CD14-positive monocyte (primary cell): ENCODE measurements at regions not wholly inside any gene's neighbourhood (a gene's known extent, or its start where the extent isn't known, plus 50 kb on each side); places are given as distances from the start of the nearest gene placed in this dataset.

Experiments used
- DNase-seq, 3 donors: peaks; one replicate each; pipeline ENCODE4 v3.0.0-alpha.2; 2011 to 2022
- H2AFZ ChIP-seq: 2 replicates; pipeline ENCODE4 v1.6.0; 2012; ENCODE audit warnings: mild to moderate bottlenecking, low read depth, low read length, inconsistent platforms; ENCODE audit not compliant: insufficient read depth, poor library complexity, severe bottlenecking
- H3K27ac ChIP-seq, 2 donors: 1 replicate in 1 of 2; 2 replicates in 1 of 2; pipeline ENCODE4 v1.5.1; 2012 to 2013; ENCODE audit warnings: low read length in 2 of 2, control low read depth in 1 of 2, inconsistent platforms in 1 of 2, low read depth in 1 of 2, mild to moderate bottlenecking in 1 of 2
- H3K27me3 ChIP-seq, 2 donors: one replicate each; pipeline versions ENCODE4 v1.6.0 to v1.6.1; 2011 to 2013; ENCODE audit warnings: low read length in 2 of 2; ENCODE audit not compliant: control insufficient read depth in 2 of 2, insufficient read depth in 2 of 2
- H3K36me3 ChIP-seq, 2 donors: replicated peaks in 1 of 2; 1 replicate in 1 of 2; 2 replicates in 1 of 2; pipeline versions ENCODE4 v1.5.1 to v1.6.1; 2012 to 2013; ENCODE audit warnings: low read length in 2 of 2, control low read depth in 1 of 2, inconsistent platforms in 1 of 2, mild to moderate bottlenecking in 1 of 2; ENCODE audit not compliant: insufficient read depth in 2 of 2, control insufficient read depth in 1 of 2
- H3K4me1 ChIP-seq, 2 donors: 1 replicate in 1 of 2; 2 replicates in 1 of 2; pipeline versions ENCODE4 v1.5.1 to v1.6.1; 2012 to 2013; ENCODE audit warnings: low read length in 2 of 2, control low read depth in 1 of 2, inconsistent platforms in 1 of 2, mild to moderate bottlenecking in 1 of 2, moderate library complexity in 1 of 2; ENCODE audit not compliant: insufficient read depth in 2 of 2, control insufficient read depth in 1 of 2
- H3K4me2 ChIP-seq: replicated peaks from 2 replicates; pipeline ENCODE3; 2012; ENCODE audit warnings: low read length, moderate library complexity, mild to moderate bottlenecking; ENCODE audit not compliant: poor library complexity, severe bottlenecking; ENCODE audit errors: extremely low read depth
- H3K4me3 ChIP-seq, 3 experiments: fragments of 200-600 bp in 1 of 3; sonication (generic) in 1 of 3; replicated peaks in 1 of 3; 1 replicate in 2 of 3; 2 replicates in 1 of 3; pipeline ENCODE4 v1.5.1; 2011 to 2013; ENCODE audit warnings: low read length in 3 of 3, mild to moderate bottlenecking in 3 of 3, control low read depth in 2 of 3, low read depth in 2 of 3, inconsistent platforms in 1 of 3, moderate library complexity in 1 of 3
- H3K79me2 ChIP-seq: 2 replicates; pipeline ENCODE4 v1.6.0; 2012; ENCODE audit warnings: mild to moderate bottlenecking, control low read depth, inconsistent platforms, low read length, moderate library complexity; ENCODE audit not compliant: insufficient read depth
- H3K9ac ChIP-seq: 2 replicates; pipeline ENCODE4 v1.6.0; 2017; ENCODE audit warnings: low read length, mild to moderate bottlenecking; ENCODE audit not compliant: insufficient read depth, poor library complexity, severe bottlenecking
- H3K9me3 ChIP-seq, 2 donors: replicated peaks in 1 of 2; 1 replicate in 1 of 2; 2 replicates in 1 of 2; pipeline versions ENCODE4 v1.5.1 to v1.6.1; 2012 to 2013; ENCODE audit warnings: low read length in 2 of 2, control low read depth in 1 of 2; ENCODE audit not compliant: control insufficient read depth in 1 of 2, insufficient read depth in 1 of 2
- H4K20me1 ChIP-seq: 2 replicates; pipeline ENCODE4 v1.6.0; 2012; ENCODE audit warnings: mild to moderate bottlenecking, low read length, control low read depth, moderate library complexity; ENCODE audit not compliant: insufficient read depth
- H3K27ac Mint-ChIP-seq, 7 donors: one replicate each; pipeline ENCODE4 v1.8.0; 2020; ENCODE audit warnings: mild to moderate bottlenecking in 7 of 7, mixed read lengths in 7 of 7, moderate library complexity in 6 of 7, inconsistent platforms in 2 of 7
- H3K27me3 Mint-ChIP-seq, 3 donors: one replicate each; pipeline ENCODE4 v1.8.0; 2021 to 2022; ENCODE audit warnings: low read depth in 3 of 3, mild to moderate bottlenecking in 3 of 3, mixed read lengths in 3 of 3, moderate library complexity in 3 of 3, inconsistent platforms in 1 of 3
- H3K36me3 Mint-ChIP-seq, 2 donors: one replicate each; pipeline ENCODE4 v1.8.0; 2020; ENCODE audit warnings: mixed read lengths in 2 of 2, inconsistent platforms in 1 of 2, mild to moderate bottlenecking in 1 of 2
- H3K4me1 Mint-ChIP-seq: one replicate; pipeline ENCODE4 v1.8.0; 2020; ENCODE audit warnings: mild to moderate bottlenecking, mixed read lengths
- H3K4me3 Mint-ChIP-seq, 2 donors: one replicate each; pipeline ENCODE4 v1.8.0; 2020; ENCODE audit warnings: mild to moderate bottlenecking in 2 of 2, mixed read lengths in 2 of 2, moderate library complexity in 1 of 2
- H3K9me3 Mint-ChIP-seq, 7 donors: one replicate each; pipeline ENCODE4 v1.8.0; 2020 to 2022; ENCODE audit warnings: mixed read lengths in 7 of 7, mild to moderate bottlenecking in 6 of 7, moderate library complexity in 6 of 7, inconsistent platforms in 2 of 7
- WGBS: methylation state at CpG from one replicate; pipeline ENCODE4 v1.1.5; 2013; ENCODE audit warnings: missing lambda C conversion rate; ENCODE audit not compliant: insufficient coverage; 5-methylcytosine and 5-hydroxymethylcytosine counted together
- intact Hi-C, 2 donors: fragments of 100-400 bp; cut with micrococcal nuclease; formaldehyde crosslinking; loops; one replicate each; pipeline versions ENCODE4 v1.15.0 to v1.15.1; 2023
- TF ChIP-seq, protein P1 (sequence below): fragments of 200-600 bp; IDR thresholded peaks from one replicate; pipeline ENCODE4 v1.8.0; 2022; ENCODE audit warnings: antibody characterized with exemption, mild to moderate bottlenecking

DNA sequence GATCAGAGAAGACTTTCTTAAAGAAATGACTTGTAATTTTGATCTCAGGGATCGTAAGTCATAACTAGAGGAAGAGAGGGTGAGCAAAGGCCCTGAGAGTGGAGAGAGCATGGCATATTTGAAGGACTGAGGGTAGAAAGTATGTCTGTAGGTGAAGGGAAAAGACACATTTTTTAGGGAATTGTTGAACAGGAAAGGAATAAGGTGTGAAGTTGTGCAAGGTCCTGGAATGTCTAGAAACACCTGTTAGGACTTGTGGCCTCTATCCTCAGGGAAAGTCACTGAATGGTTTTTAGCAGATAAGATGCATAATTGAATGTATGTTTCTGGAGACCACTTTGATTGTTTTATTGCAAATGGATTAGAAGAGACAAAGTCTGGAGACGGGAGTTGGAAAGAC is 62.5 kb upstream of the ACTR3 start:
- WGBS, result 92% methylated on average over 2 of the region's 2 CpGs
- H3K4me3 Mint-ChIP-seq, result no peak overlapping the region
- no peaks in the 10 kb centered on the region for H3K4me1 ChIP-seq
- no peaks in the 10 kb centered on the region for H3K9me3 ChIP-seq
- no peak overlapping the region for H3K4me2 ChIP-seq
- H3K4me3 ChIP-seq, result no peak overlapping the region
- H4K20me1 ChIP-seq, result no peaks in the 10 kb centered on the region
- no peaks in the 10 kb centered on the region for H3K27me3 ChIP-seq
- H3K9ac ChIP-seq, result no peak overlapping the region
- H3K27ac ChIP-seq, result no peak overlapping the region
- peaks cover 9% of the 10 kb centered on the region for H3K4me1 Mint-ChIP-seq
- H3K36me3 ChIP-seq, result no peaks in the 10 kb centered on the region
- H2AFZ ChIP-seq, result no peak overlapping the region
- intact Hi-C loops, result no loop called here
- TF ChIP-seq, protein P1, sequence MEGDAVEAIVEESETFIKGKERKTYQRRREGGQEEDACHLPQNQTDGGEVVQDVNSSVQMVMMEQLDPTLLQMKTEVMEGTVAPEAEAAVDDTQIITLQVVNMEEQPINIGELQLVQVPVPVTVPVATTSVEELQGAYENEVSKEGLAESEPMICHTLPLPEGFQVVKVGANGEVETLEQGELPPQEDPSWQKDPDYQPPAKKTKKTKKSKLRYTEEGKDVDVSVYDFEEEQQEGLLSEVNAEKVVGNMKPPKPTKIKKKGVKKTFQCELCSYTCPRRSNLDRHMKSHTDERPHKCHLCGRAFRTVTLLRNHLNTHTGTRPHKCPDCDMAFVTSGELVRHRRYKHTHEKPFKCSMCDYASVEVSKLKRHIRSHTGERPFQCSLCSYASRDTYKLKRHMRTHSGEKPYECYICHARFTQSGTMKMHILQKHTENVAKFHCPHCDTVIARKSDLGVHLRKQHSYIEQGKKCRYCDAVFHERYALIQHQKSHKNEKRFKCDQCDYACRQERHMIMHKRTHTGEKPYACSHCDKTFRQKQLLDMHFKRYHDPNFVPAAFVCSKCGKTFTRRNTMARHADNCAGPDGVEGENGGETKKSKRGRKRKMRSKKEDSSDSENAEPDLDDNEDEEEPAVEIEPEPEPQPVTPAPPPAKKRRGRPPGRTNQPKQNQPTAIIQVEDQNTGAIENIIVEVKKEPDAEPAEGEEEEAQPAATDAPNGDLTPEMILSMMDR, result no peak
- no peak for DNase-seq
- no peaks in the 10 kb centered on the region for H3K79me2 ChIP-seq
- peaks cover 0 to 5% (median 0%) of the 10 kb centered on the region in 7 donors for H3K9me3 Mint-ChIP-seq
- no peaks in the 10 kb centered on the region for H3K36me3 Mint-ChIP-seq
- H3K27ac Mint-ChIP-seq, result no peak overlapping the region
- peaks cover 0 to 4% (median 2%) of the 10 kb centered on the region in 3 donors for H3K27me3 Mint-ChIP-seq

- Mint-ChIP-seq H3K9me3 (peaks cover 0 to 5% (median 0%) of the 10 kb centered on the region in 7 donors), H3K36me3 (no peaks in the 10 kb centered on the region), H3K4me3 (no peak overlapping the region), H3K4me1 (peaks cover 9% of the 10 kb centered on the region), H3K27me3 (peaks cover 0 to 2% (median 2%) of the 10 kb centered on the region in 3 donors), H3K27ac (no peak overlapping the region)
- no peaks in the 10 kb centered on the region for H3K4me1 ChIP-seq
- H3K79me2 ChIP-seq, result no peaks in the 10 kb centered on the region
- no peak overlapping the region for H3K9ac ChIP-seq
- no peaks in the 10 kb centered on the region for H3K27me3 ChIP-seq
- no peak for DNase-seq
- H4K20me1 ChIP-seq, result no peaks in the 10 kb centered on the region
- H3K27ac ChIP-seq, result no peak overlapping the region
- no peaks in the 10 kb centered on the region for H3K9me3 ChIP-seq
- WGBS, result 100% methylated on average over 1 of the region's 4 CpGs
- no peak overlapping the region for H3K4me3 ChIP-seq
- intact Hi-C loops, result no loop called here
- TF ChIP-seq, protein P1, result no peak
- no peak overlapping the region for H3K4me2 ChIP-seq
- no peaks in the 10 kb centered on the region for H3K36me3 ChIP-seq
- no peak overlapping the region for H2AFZ ChIP-seq
These were observed 63.3 kb upstream of the ACTR3 start for GRCh38 chr2:113826346-113827285.
